Uterus (tissue), 3 donors: ENCODE measurements at regions not wholly inside any gene's neighbourhood (a gene's known extent, or its start where the extent isn't known, plus 50 kb on each side); places are given as distances from the start of the nearest gene placed in this dataset.
A peak's percentile ranks its signal among the peaks of the same experiment; 100 is the strongest.

Experiments
- DNase-seq, 2 donors: peaks; one replicate each; pipeline ENCODE4 v3.0.0-alpha.2; 2019 to 2020
- H3K27ac ChIP-seq, 2 donors: fragments of 200-600 bp; sonication (generic); 1 replicate in 1 of 2; 2 replicates in 1 of 2; pipeline ENCODE4 v1.5.1; 2016 to 2018
- H3K27me3 ChIP-seq, 2 donors: fragments of 200-600 bp; sonication (generic); one replicate each; pipeline ENCODE4 v1.5.1; 2018 to 2019; ENCODE audit warnings: control low read depth in 1 of 2
- H3K36me3 ChIP-seq, 2 donors: fragments of 200-600 bp; sonication (generic); one replicate each; pipeline ENCODE4 v1.5.1; 2019; ENCODE audit warnings: control low read depth in 1 of 2
- H3K4me1 ChIP-seq, 2 donors: fragments of 200-600 bp; sonication (generic); one replicate each; pipeline ENCODE4 v1.5.1; 2018 to 2019; ENCODE audit warnings: control low read depth in 1 of 2
- H3K4me3 ChIP-seq, 2 donors: fragments of 200-600 bp; sonication (generic); 1 replicate in 1 of 2; 2 replicates in 1 of 2; pipeline ENCODE4 v1.5.1; 2018 to 2019; ENCODE audit warnings: mild to moderate bottlenecking in 1 of 2
- H3K9me3 ChIP-seq, 2 donors: fragments of 200-600 bp; sonication (generic); one replicate each; pipeline ENCODE4 v1.5.1; 2019; ENCODE audit warnings: control low read depth in 1 of 2
- CTCF ChIP-seq, 4 experiments: fragments of 200-600 bp in 2 of 4; fragments of 450-650 bp in 2 of 4; sonication (generic) in 2 of 4; IDR thresholded peaks; one replicate each; pipeline ENCODE4 v1.5.1; 2016 to 2019; ENCODE audit warnings: antibody characterized with exemption in 4 of 4, mild to moderate bottlenecking in 2 of 4, moderate library complexity in 1 of 4
- POLR2A ChIP-seq, 2 donors: fragments of 450-650 bp; IDR thresholded peaks; one replicate each; pipeline ENCODE4 v1.6.1; 2016; ENCODE audit warnings: antibody characterized with exemption in 2 of 2, mild to moderate bottlenecking in 1 of 2, moderate library complexity in 1 of 2
- intact Hi-C: fragments of 100-400 bp; cut with DNase I; formaldehyde crosslinking; loops from one replicate; pipeline ENCODE4 v1.15.1; 2023; ENCODE audit warnings: low total_unique reads
- donor health status: DM: yes; HTN: yes; CAD: no.

GRCh38 chr2:225994748-225995405 is 595.4 kb downstream of the NYAP2 start:
- intact Hi-C loops, result no loop called here
- Histone ChIP-seq H3K4me3 (no peak overlapping the region), H3K27ac (peak overlapping the region in 1 of 2 donors; percentile 51)

GRCh38 chr2:225993430-225993829 is 593.9 kb downstream of the NYAP2 start:
- no peak for DNase-seq
- H3K36me3 ChIP-seq, result no peaks in the 10 kb centered on the region
- H3K27ac ChIP-seq, result no peak overlapping the region
- peaks cover 0 to 8% of the 10 kb centered on the region in 2 donors for H3K4me1 ChIP-seq
- no peak for TF ChIP-seq CTCF (IDR thresholded peaks at IDR 0.05)
- TF ChIP-seq POLR2A (IDR thresholded peaks at IDR 0.05), result no peak
- intact Hi-C loops, result no loop called here
- H3K9me3 ChIP-seq, result no peaks in the 10 kb centered on the region
- no peaks in the 10 kb centered on the region for H3K27me3 ChIP-seq
- no peak overlapping the region for H3K4me3 ChIP-seq

More at GRCh38 chr2:225994748-225995405, 595.4 kb downstream of the NYAP2 start:
- Histone ChIP-seq H3K36me3 (no peaks in the 10 kb centered on the region), H3K4me1 (peaks cover 0 to 8% of the 10 kb centered on the region in 2 donors), H3K27me3 (no peaks in the 10 kb centered on the region), H3K9me3 (no peaks in the 10 kb centered on the region)
- TF ChIP-seq CTCF (IDR thresholded peaks at IDR 0.05) (no peak), POLR2A (IDR thresholded peaks at IDR 0.05) (no peak)
- DNase-seq, result no peak

DNA sequence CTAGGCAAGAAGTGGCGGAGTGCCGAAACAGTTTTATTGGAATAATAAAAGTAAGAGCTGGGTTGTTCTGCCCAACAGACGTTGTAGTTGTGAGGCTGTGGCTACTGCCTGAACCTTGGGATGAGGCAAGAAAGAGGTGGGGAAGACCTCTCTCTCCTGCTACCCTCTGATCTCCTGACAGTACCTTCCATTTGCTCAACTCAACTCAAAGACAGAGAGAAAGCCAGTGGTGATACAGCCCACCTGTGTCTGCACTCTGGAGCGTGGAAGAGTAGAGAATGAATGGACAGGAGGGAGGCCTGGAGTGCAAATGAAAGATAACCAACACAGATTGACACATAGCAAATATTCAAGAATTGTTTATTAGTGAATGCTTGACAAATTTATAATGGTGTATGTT is 590.3 kb downstream of the NYAP2 start:
- DNase-seq, result no peak
- intact Hi-C loops, result no loop called here
- Histone ChIP-seq H3K36me3 (no peaks in the 10 kb centered on the region), H3K4me1 (no peaks in the 10 kb centered on the region), H3K27ac (no peak overlapping the region), H3K9me3 (no peaks in the 10 kb centered on the region), H3K4me3 (no peak overlapping the region), H3K27me3 (no peaks in the 10 kb centered on the region)
- TF ChIP-seq POLR2A (IDR thresholded peaks at IDR 0.05) (no peak), CTCF (IDR thresholded peaks at IDR 0.05) (no peak)

- no peaks in the 10 kb centered on the region for H3K4me1 ChIP-seq
- TF ChIP-seq CTCF (IDR thresholded peaks at IDR 0.05), result no peak
- no peak for TF ChIP-seq POLR2A (IDR thresholded peaks at IDR 0.05)
- no peak for DNase-seq
- no peak overlapping the region for H3K27ac ChIP-seq
- H3K4me3 ChIP-seq, result no peak overlapping the region
- intact Hi-C loops, result no loop called here
- no peaks in the 10 kb centered on the region for H3K27me3 ChIP-seq
- no peaks in the 10 kb centered on the region for H3K36me3 ChIP-seq
- H3K9me3 ChIP-seq, result peaks cover 0 to 2% of the 10 kb centered on the region in 2 donors
These were observed 580.9 kb downstream of the NYAP2 start for GRCh38 chr2:225980372-225980771.

GRCh38 chr2:225971433-225971832 is 571.9 kb downstream of the NYAP2 start:
- H3K36me3 ChIP-seq, result no peaks in the 10 kb centered on the region
- H3K27me3 ChIP-seq, result no peaks in the 10 kb centered on the region
- no peak for TF ChIP-seq POLR2A (IDR thresholded peaks at IDR 0.05)
- no peak for TF ChIP-seq CTCF (IDR thresholded peaks at IDR 0.05)
- no peaks in the 10 kb centered on the region for H3K4me1 ChIP-seq
- H3K4me3 ChIP-seq, result no peak overlapping the region
- DNase-seq, result no peak
- intact Hi-C loops, result no loop called here
- no peaks in the 10 kb centered on the region for H3K9me3 ChIP-seq
- no peak overlapping the region for H3K27ac ChIP-seq
